H1 (cell line): ENCODE measurements at regions not wholly inside any gene's neighbourhood (a gene's known extent, or its start where the extent isn't known, plus 50 kb on each side); places are given as distances from the start of the nearest gene placed in this dataset.

ENCODE experiments used
- CTCF ChIA-PET: fragments of 300-600 bp; sonication (Branson Sonifier 250); formaldehyde crosslinking; loops from one replicate; lab custom pipeline; 2021; ENCODE audit not compliant: partially characterized antibody; lab: Charles Lee
- POLR2A ChIA-PET: fragments of 300-600 bp; sonication (Branson Sonifier 250); formaldehyde crosslinking; loops from one replicate; lab custom pipeline; 2021; ENCODE audit warnings: inconsistent platforms; ENCODE audit not compliant: partially characterized antibody; lab: Charles Lee
- DNase-seq, 2 experiments: peaks; one replicate each; pipeline versions ENCODE4 v3.0.0 to v3.0.0-alpha.2; 2010 to 2022; ENCODE audit warnings: low spot score in 2 of 2, low read depth in 1 of 2, mixed read lengths in 1 of 2
- FAIRE-seq: peaks from 2 replicates; lab custom pipeline; 2011; peaks lifted over from hg19 to GRCh38; lab: Jason Lieb, UNC
- H2AFZ ChIP-seq: 2 replicates; pipeline ENCODE4 v1.8.1; 2012; ENCODE audit warnings: low read length, inconsistent platforms
- H2AK5ac ChIP-seq: 2 replicates; pipeline ENCODE4 v1.6.1; 2013; ENCODE audit warnings: low read depth, low read length
- H2BK120ac ChIP-seq: replicated peaks from 2 replicates; pipeline ENCODE3; 2013; ENCODE audit warnings: low read depth, low read length, inconsistent platforms
- H2BK12ac ChIP-seq: 2 replicates; pipeline ENCODE4 v1.6.1; 2013; ENCODE audit warnings: low read depth, low read length
- H2BK15ac ChIP-seq: 2 replicates; pipeline ENCODE4 v1.6.1; 2013; ENCODE audit warnings: low read length
- H2BK20ac ChIP-seq: 2 replicates; pipeline ENCODE4 v1.6.1; 2013; ENCODE audit warnings: low read length
- H2BK5ac ChIP-seq: 2 replicates; pipeline ENCODE4 v1.6.1; 2013; ENCODE audit warnings: low read depth, low read length
- H3K14ac ChIP-seq: 2 replicates; pipeline ENCODE4 v1.6.1; 2013; ENCODE audit warnings: inconsistent platforms; ENCODE audit not compliant: insufficient read length
- H3K18ac ChIP-seq: 2 replicates; pipeline ENCODE4 v1.6.1; 2013; ENCODE audit warnings: low read length; ENCODE audit errors: extremely low read depth
- H3K23ac ChIP-seq: 2 replicates; pipeline ENCODE4 v1.6.1; 2013; ENCODE audit warnings: inconsistent platforms; ENCODE audit not compliant: insufficient read length
- H3K23me2 ChIP-seq: 2 replicates; pipeline ENCODE4 v1.6.1; 2013; ENCODE audit warnings: low read depth, low read length
- H3K27ac ChIP-seq: 2 replicates; pipeline ENCODE4 v1.6.1; 2011; ENCODE audit warnings: low read depth, low read length, inconsistent platforms
- H3K27me3 ChIP-seq, 4 experiments: replicated peaks in 1 of 4; 1 replicate in 1 of 4; 2 replicates in 3 of 4; pipeline versions ENCODE4 v1.6.1 to v1.8.1; 2011 to 2013; ENCODE audit warnings: low read length in 3 of 4, mild to moderate bottlenecking in 3 of 4, inconsistent platforms in 2 of 4, mixed read lengths in 2 of 4, moderate library complexity in 1 of 4; ENCODE audit not compliant: control insufficient read depth in 3 of 4, insufficient read depth in 3 of 4; ENCODE audit errors: extremely low read depth in 1 of 4
- H3K36me3 ChIP-seq, 4 experiments: 2 replicates each; pipeline versions ENCODE4 v1.6.1 to v1.8.1; 2011 to 2013; ENCODE audit warnings: mild to moderate bottlenecking in 4 of 4, low read length in 3 of 4, moderate library complexity in 2 of 4, control low read depth in 1 of 4, inconsistent platforms in 1 of 4; ENCODE audit not compliant: insufficient read depth in 4 of 4, control insufficient read depth in 2 of 4
- H3K4ac ChIP-seq: replicated peaks from 2 replicates; pipeline ENCODE3; 2013; ENCODE audit warnings: low read length, low read depth, mixed read lengths, inconsistent platforms; ENCODE audit not compliant: insufficient read length
- H3K4me1 ChIP-seq, 4 experiments: replicated peaks in 1 of 4; 1 replicate in 1 of 4; 2 replicates in 3 of 4; pipeline versions ENCODE4 v1.6.1 to v1.8.1; 2011 to 2013; ENCODE audit warnings: low read length in 3 of 4, inconsistent platforms in 2 of 4, mixed read lengths in 1 of 4; ENCODE audit not compliant: insufficient read depth in 4 of 4, control insufficient read depth in 3 of 4
- H3K4me2 ChIP-seq, 2 experiments: 2 replicates each; pipeline versions ENCODE4 v1.6.1 to v1.8.1; 2011 to 2013; ENCODE audit warnings: low read depth in 2 of 2, low read length in 2 of 2, control low read depth in 1 of 2, inconsistent platforms in 1 of 2, mild to moderate bottlenecking in 1 of 2; ENCODE audit not compliant: insufficient read depth in 1 of 2
- H3K4me3 ChIP-seq, 4 experiments: fragments of 200-600, 300-600 bp in 1 of 4; sonication (generic), shearing (Covaris generic), sonication (Bioruptor Twin) in 1 of 4; 2 replicates each; pipeline versions ENCODE4 v1.5.1 to v1.8.1; 2011 to 2016; ENCODE audit warnings: low read length in 4 of 4, low read depth in 3 of 4, control low read depth in 2 of 4, inconsistent platforms in 2 of 4, mild to moderate bottlenecking in 2 of 4, mixed read lengths in 1 of 4, moderate library complexity in 1 of 4; ENCODE audit not compliant: insufficient read depth in 2 of 4; ENCODE audit errors: extremely low read depth in 1 of 4
- H3K56ac ChIP-seq: replicated peaks from 2 replicates; pipeline ENCODE3; 2013; ENCODE audit warnings: low read depth, mild to moderate bottlenecking, mixed read lengths, low read length, inconsistent platforms; ENCODE audit not compliant: insufficient read length
- H3K79me1 ChIP-seq: 2 replicates; pipeline ENCODE4 v1.6.1; 2013; ENCODE audit warnings: low read depth, low read length, control low read depth
- H3K79me2 ChIP-seq, 2 experiments: 2 replicates each; pipeline versions ENCODE4 v1.6.1 to v1.8.1; 2012 to 2013; ENCODE audit warnings: low read length in 2 of 2, mild to moderate bottlenecking in 2 of 2, inconsistent platforms in 1 of 2; ENCODE audit not compliant: insufficient read depth in 2 of 2, control insufficient read depth in 1 of 2
- H3K9ac ChIP-seq, 4 experiments: replicated peaks in 1 of 4; 1 replicate in 1 of 4; 2 replicates in 3 of 4; pipeline versions ENCODE4 v1.6.1 to v1.8.1; 2011 to 2013; ENCODE audit warnings: low read depth in 3 of 4, low read length in 3 of 4, control low read depth in 2 of 4, mild to moderate bottlenecking in 2 of 4, moderate library complexity in 2 of 4, inconsistent platforms in 1 of 4; ENCODE audit errors: extremely low read depth in 1 of 4
- H3K9me3 ChIP-seq, 2 experiments: 2 replicates each; pipeline versions ENCODE4 v1.6.1 to v1.8.1; 2012 to 2013; ENCODE audit warnings: mild to moderate bottlenecking in 2 of 2, moderate library complexity in 2 of 2, control low read depth in 1 of 2, inconsistent platforms in 1 of 2, low read depth in 1 of 2, low read length in 1 of 2, mixed read lengths in 1 of 2; ENCODE audit not compliant: insufficient read depth in 2 of 2
- H4K20me1 ChIP-seq, 2 experiments: replicated peaks in 1 of 2; 2 replicates each; pipeline versions ENCODE3 to v1.8.1; 2011 to 2013; ENCODE audit warnings: inconsistent platforms in 2 of 2, low read length in 2 of 2, mild to moderate bottlenecking in 1 of 2; ENCODE audit not compliant: insufficient read depth in 2 of 2, control insufficient read depth in 1 of 2
- H4K5ac ChIP-seq: 2 replicates; pipeline ENCODE4 v1.6.1; 2013; ENCODE audit warnings: low read length, low read depth, mixed read lengths, inconsistent platforms; ENCODE audit not compliant: insufficient read length
- H4K8ac ChIP-seq: 2 replicates; pipeline ENCODE4 v1.8.0; 2013; ENCODE audit warnings: mild to moderate bottlenecking, moderate library complexity, low read length, inconsistent platforms; ENCODE audit not compliant: insufficient read depth; ENCODE audit errors: extremely low read depth
- H4K91ac ChIP-seq: replicated peaks from 2 replicates; pipeline ENCODE3; 2013; ENCODE audit warnings: low read length, mixed read lengths, inconsistent platforms; ENCODE audit not compliant: insufficient read length
- ASH2L ChIP-seq: fragments of 200-600, 300-600 bp; sonication (generic); IDR thresholded peaks from one replicate; pipeline ENCODE4 v1.7.1; 2017; ENCODE audit warnings: low read length
- CEBPB ChIP-seq: IDR thresholded peaks from 2 replicates; pipeline ENCODE4 v1.6.1; 2012; ENCODE audit warnings: low read depth, low read length
- CTBP2 ChIP-seq: IDR thresholded peaks from 2 replicates; pipeline ENCODE4 v1.7.0; 2011; ENCODE audit warnings: borderline replicate concordance, mild to moderate bottlenecking, moderate library complexity, mixed read lengths, low read length; ENCODE audit not compliant: insufficient read depth, insufficient read length
- EGR1 ChIP-seq: IDR thresholded peaks from 2 replicates; pipeline ENCODE4 v1.6.1; 2011; ENCODE audit warnings: low read depth, low read length, borderline replicate concordance
- HDAC2 ChIP-seq, 2 experiments: fragments of 300-600 bp in 1 of 2; sonication (generic) in 1 of 2; IDR thresholded peaks; 2 replicates each; pipeline ENCODE4 v1.6.1; 2011 to 2012; ENCODE audit warnings: low read depth in 2 of 2, low read length in 2 of 2, mild to moderate bottlenecking in 2 of 2, moderate library complexity in 2 of 2, borderline replicate concordance in 1 of 2, inconsistent platforms in 1 of 2
- HDAC6 ChIP-seq: IDR thresholded peaks from one replicate; pipeline ENCODE4 v1.7.1; 2012; ENCODE audit warnings: low read depth, mild to moderate bottlenecking, inconsistent platforms, low read length, moderate library complexity
- MAFK ChIP-seq: IDR thresholded peaks from 2 replicates; pipeline ENCODE4 v1.6.1; 2012; ENCODE audit warnings: low read depth, mild to moderate bottlenecking, improper control_type of control experiment, low read length
- NRF1 ChIP-seq: IDR thresholded peaks from 2 replicates; pipeline ENCODE4 v1.6.1; 2011; ENCODE audit warnings: mild to moderate bottlenecking, low read depth, low read length, improper control_type of control experiment
- PHF8 ChIP-seq: fragments of 200-600 bp; sonication (generic); conservative IDR thresholded peaks from 2 replicates; pipeline ENCODE4 v1.7.1; 2012; ENCODE audit warnings: low read depth, mild to moderate bottlenecking, inconsistent platforms, low read length, moderate library complexity
- POU5F1 ChIP-seq: IDR thresholded peaks from 2 replicates; pipeline ENCODE4 v1.6.1; 2011; ENCODE audit warnings: low read depth, mild to moderate bottlenecking, low read length, moderate library complexity
- SIN3A ChIP-seq, 2 experiments: IDR thresholded peaks in 1 of 2; conservative IDR thresholded peaks in 1 of 2; 2 replicates each; pipeline ENCODE4 v1.6.1; 2011 to 2012; ENCODE audit warnings: low read length in 2 of 2, improper control_type of control experiment in 1 of 2, low read depth in 1 of 2, mild to moderate bottlenecking in 1 of 2
- SIX5 ChIP-seq: IDR thresholded peaks from 2 replicates; pipeline ENCODE4 v1.6.1; 2011; ENCODE audit warnings: mild to moderate bottlenecking, low read depth, low read length
- SP4 ChIP-seq: IDR thresholded peaks from 2 replicates; pipeline ENCODE4 v1.6.1; 2012; ENCODE audit warnings: low read length, inconsistent platforms
- TAF1 ChIP-seq: IDR thresholded peaks from 2 replicates; pipeline ENCODE4 v1.6.1; 2011; ENCODE audit warnings: mild to moderate bottlenecking, low read depth, low read length
- TBP ChIP-seq: IDR thresholded peaks from 2 replicates; pipeline ENCODE4 v1.6.1; 2011; ENCODE audit warnings: low read depth, low read length, improper control_type of control experiment
- TCF12 ChIP-seq: IDR thresholded peaks from 2 replicates; pipeline ENCODE4 v1.6.1; 2011; ENCODE audit warnings: low read depth, mild to moderate bottlenecking, low read length
- WGBS, 2 experiments: shearing (Covaris generic) in 1 of 2; methylation state at CpG; one replicate each; pipeline versions ENCODE4 v1.1.6 to v1.1.7; 2013 to 2015; ENCODE audit warnings: low lambda C conversion rate in 2 of 2, mixed read lengths in 2 of 2, inconsistent platforms in 1 of 2, low coverage in 1 of 2, missing lambda C conversion rate in 1 of 2; ENCODE audit not compliant: insufficient replicate concordance in 2 of 2, insufficient coverage in 1 of 2, insufficient read length in 1 of 2; ENCODE audit errors: extremely low coverage in 1 of 2, missing lambda C conversion rate in 1 of 2; 5-methylcytosine and 5-hydroxymethylcytosine counted together

DNA sequence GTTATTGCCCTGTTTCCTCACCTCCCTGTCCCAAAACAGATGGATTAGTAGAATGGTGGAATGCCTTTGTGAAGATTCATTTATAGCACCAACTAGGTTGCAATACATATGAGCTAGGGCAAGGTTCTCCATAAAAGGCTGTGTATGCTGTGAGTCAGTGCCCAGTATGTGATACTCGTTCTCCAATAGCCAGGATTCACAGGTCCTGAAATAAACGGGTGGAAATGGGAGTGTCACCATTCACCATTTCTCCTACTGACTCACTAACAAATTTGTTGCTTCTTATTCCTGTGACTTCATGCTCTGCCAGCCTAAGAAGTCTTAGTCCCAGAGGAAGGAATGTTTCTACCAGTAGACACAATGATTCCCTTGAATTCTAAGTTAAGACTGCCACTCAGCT, 1745.4 kb downstream of the SLITRK1 start:
- no peaks in the 10 kb centered on the region for H3K79me1 ChIP-seq
- TF ChIP-seq ASH2L = no peak
- no peak for TF ChIP-seq POU5F1
- no peak for TF ChIP-seq CTBP2
- TF ChIP-seq NRF1 = no peak
- TF ChIP-seq SP4 = no peak
- TF ChIP-seq TBP = no peak
- TF ChIP-seq CEBPB = no peak
- TF ChIP-seq PHF8 = no peak
- TF ChIP-seq MAFK = no peak
- no peak for TF ChIP-seq TAF1
- TF ChIP-seq EGR1 = no peak
- TF ChIP-seq SIX5 = no peak
- TF ChIP-seq SIN3A (conservative IDR thresholded peaks at IDR 0.05 in 1 of 2, IDR thresholded peaks at IDR 0.05 in 1 of 2; ENCODE audit: low read depth in 1 of 2, low read length in 2 of 2) = no peak
- no peak for TF ChIP-seq HDAC2 (IDR thresholded peaks at IDR 0.05; ENCODE audit: borderline replicate concordance in 1 of 2, low read depth in 2 of 2, low read length in 2 of 2)
- TF ChIP-seq HDAC6 = no peak
- no peak for TF ChIP-seq TCF12

More for the DNA sequence above, 1745.4 kb downstream of the SLITRK1 start:
- Histone ChIP-seq H3K79me2 (no peaks in the 10 kb centered on the region), H2BK120ac (no peak overlapping the region), H4K20me1 (no peaks in the 10 kb centered on the region), H4K5ac (no peak overlapping the region), H3K27ac (no peak overlapping the region), H3K4me3 (no peak overlapping the region), H3K9ac (no peak overlapping the region), H3K23ac (no peak overlapping the region), H2BK15ac (no peak overlapping the region), H2BK5ac (no peak overlapping the region), H3K4me2 (no peak overlapping the region), H3K14ac (no peak overlapping the region), H2BK12ac (no peak overlapping the region), H3K18ac (no peak overlapping the region), H4K8ac (no peak overlapping the region), H3K56ac (no peak overlapping the region), H3K23me2 (no peaks in the 10 kb centered on the region), H3K4ac (no peak overlapping the region), H3K27me3 (no peaks in the 10 kb centered on the region), H3K9me3 (no peaks in the 10 kb centered on the region), H4K91ac (no peak overlapping the region), H3K36me3 (no peaks in the 10 kb centered on the region), H3K4me1 (no peaks in the 10 kb centered on the region), H2BK20ac (no peak overlapping the region), H2AFZ (no peak overlapping the region), H2AK5ac (no peak overlapping the region)
- ChIA-PET CTCF (no interaction called here), POLR2A (no interaction called here)
- WGBS, 2 experiments = 86% methylated on average over 2 of the region's 2 CpGs; no CpG with 5 or more reads in 1 of the 2 experiments
- DNase-seq (no peak), FAIRE-seq (no peak)
